B cell (primary cell): ENCODE measurements at regions not wholly inside any gene's neighbourhood (a gene's known extent, or its start where the extent isn't known, plus 50 kb on each side); places are given as distances from the start of the nearest gene placed in this dataset.

ENCODE experiments used
- ATAC-seq: fragments of 200-7000 bp; cut with Tn5 transposase; one replicate; pipeline ENCODE4 v1.10.0; 2021; ENCODE audit warnings: low read depth, mild to moderate bottlenecking, moderate number of reproducible peaks, moderate library complexity
- CTCF ChIA-PET: fragments of 350-600 bp; sonication (Branson Sonifier 250); formaldehyde crosslinking; loops from one replicate; lab custom pipeline; 2021; ENCODE audit warnings: antibody characterized with exemption, inconsistent platforms; lab: Charles Lee
- POLR2A ChIA-PET: fragments of 350-600 bp; sonication (Branson Sonifier 250); formaldehyde crosslinking; loops from one replicate; lab custom pipeline; 2021; ENCODE audit warnings: antibody characterized with exemption; lab: Charles Lee
- DNase-seq: peaks from one replicate; pipeline ENCODE4 v3.0.0; 2013
- H2AFZ ChIP-seq: 2 replicates; pipeline ENCODE4 v1.6.1; 2012; ENCODE audit warnings: mild to moderate bottlenecking, low read depth, low read length; ENCODE audit not compliant: insufficient read depth, poor library complexity, severe bottlenecking
- H3K27ac ChIP-seq, 2 donors: 1 replicate in 1 of 2; 2 replicates in 1 of 2; pipeline ENCODE4 v1.5.1; 2012 to 2013; ENCODE audit warnings: low read length in 2 of 2, mild to moderate bottlenecking in 2 of 2, moderate library complexity in 1 of 2
- H3K27me3 ChIP-seq, 4 experiments: fragments of 200-600 bp in 1 of 4; sonication (generic) in 1 of 4; replicated peaks in 1 of 4; 1 replicate in 2 of 4; 2 replicates in 2 of 4; pipeline versions ENCODE4 v1.6.1 to v1.7.0; 2013 to 2016; ENCODE audit warnings: low read length in 3 of 4, mild to moderate bottlenecking in 2 of 4, mixed read lengths in 1 of 4, moderate library complexity in 1 of 4; ENCODE audit not compliant: insufficient read depth in 4 of 4, control insufficient read depth in 3 of 4; ENCODE audit errors: control extremely low read depth in 1 of 4
- H3K36me3 ChIP-seq, 2 experiments: replicated peaks in 1 of 2; 1 replicate in 1 of 2; 2 replicates in 1 of 2; pipeline versions ENCODE4 v1.6.1 to v1.7.1; 2013; ENCODE audit warnings: low read length in 1 of 2; ENCODE audit not compliant: insufficient read depth in 2 of 2, control insufficient read depth in 1 of 2; ENCODE audit errors: control extremely low read depth in 1 of 2, extremely low read depth in 1 of 2
- H3K4me1 ChIP-seq, 2 donors: fragments of 200-600 bp in 1 of 2; sonication (generic) in 1 of 2; 1 replicate in 1 of 2; 2 replicates in 1 of 2; pipeline versions ENCODE4 v1.5.1 to v1.6.1; 2013 to 2017; ENCODE audit warnings: low read length in 2 of 2; ENCODE audit not compliant: control insufficient read depth in 2 of 2, insufficient read depth in 2 of 2
- H3K4me2 ChIP-seq: replicated peaks from 2 replicates; pipeline ENCODE3; 2012; ENCODE audit warnings: mild to moderate bottlenecking, low read depth, low read length; ENCODE audit not compliant: poor library complexity, severe bottlenecking
- H3K4me3 ChIP-seq, 5 experiments: fragments of 200-600 bp in 1 of 5; sonication (generic) in 1 of 5; 1 replicate in 3 of 5; 2 replicates in 2 of 5; pipeline versions ENCODE4 v1.5.1 to v1.7.0; 2011 to 2016; ENCODE audit warnings: low read length in 4 of 5, mild to moderate bottlenecking in 4 of 5, low read depth in 2 of 5, control low read depth in 1 of 5, moderate library complexity in 1 of 5; ENCODE audit not compliant: insufficient read depth in 1 of 5; ENCODE audit errors: control extremely low read depth in 1 of 5, extremely low read depth in 1 of 5
- H3K79me2 ChIP-seq: fragments of 200-600 bp; sonication (generic); one replicate; pipeline ENCODE4 v1.6.0; 2016; ENCODE audit warnings: low read length; ENCODE audit not compliant: control insufficient read depth, insufficient read depth
- H3K9ac ChIP-seq: fragments of 200-600 bp; sonication (generic); 2 replicates; pipeline ENCODE4 v1.6.1; 2017; ENCODE audit warnings: mild to moderate bottlenecking, low read length, moderate library complexity
- H3K9me3 ChIP-seq, 3 donors: one replicate each; pipeline versions ENCODE4 v1.6.1 to v1.7.1; 2013; ENCODE audit warnings: low read length in 2 of 3; ENCODE audit not compliant: control insufficient read depth in 2 of 3, insufficient read depth in 1 of 3; ENCODE audit errors: control extremely low read depth in 1 of 3
- H4K20me1 ChIP-seq: 2 replicates; pipeline ENCODE4 v1.6.0; 2012; ENCODE audit warnings: mild to moderate bottlenecking, low read length; ENCODE audit not compliant: insufficient read depth, control insufficient read depth, poor library complexity, severe bottlenecking
- H3K27ac Mint-ChIP-seq: one replicate; pipeline ENCODE4 v1.8.0; 2021; ENCODE audit warnings: mixed read lengths
- H3K27me3 Mint-ChIP-seq: one replicate; pipeline ENCODE4 v1.8.0; 2021; ENCODE audit warnings: mixed read lengths
- H3K4me1 Mint-ChIP-seq: one replicate; pipeline ENCODE4 v1.8.0; 2021; ENCODE audit warnings: mixed read lengths
- H3K4me3 Mint-ChIP-seq: one replicate; pipeline ENCODE4 v1.8.0; 2021; ENCODE audit warnings: mixed read lengths
- H3K9me3 Mint-ChIP-seq: one replicate; pipeline ENCODE4 v1.8.0; 2022; ENCODE audit warnings: mixed read lengths; ENCODE audit not compliant: insufficient read depth
- CTCF ChIP-seq: fragments of 200-600 bp; IDR thresholded peaks from one replicate; pipeline ENCODE4 v1.8.0; 2022; ENCODE audit warnings: antibody characterized with exemption, mild to moderate bottlenecking
- EZH2 ChIP-seq: IDR thresholded peaks from 2 replicates; pipeline ENCODE4 v1.6.1; 2012; ENCODE audit warnings: borderline replicate concordance, low read depth, mild to moderate bottlenecking, moderate library complexity, low read length; ENCODE audit not compliant: insufficient read depth, poor library complexity, severe bottlenecking
- WGBS: methylation state at CpG from one replicate; pipeline ENCODE4 v1.1.5; 2013; ENCODE audit warnings: missing lambda C conversion rate; ENCODE audit not compliant: insufficient coverage; 5-methylcytosine and 5-hydroxymethylcytosine counted together
- intact Hi-C: fragments of 100-400 bp; cut with micrococcal nuclease; formaldehyde crosslinking; loops from one replicate; pipeline ENCODE4 v1.10.0; 2022

- Mint-ChIP-seq H3K4me1 (no peaks in the 10 kb centered on the region), H3K27me3 (no peaks in the 10 kb centered on the region), H3K27ac (no peak overlapping the region), H3K4me3 (no peak overlapping the region), H3K9me3 (peaks cover 3% of the 10 kb centered on the region)
- Histone ChIP-seq H3K9ac (no peak overlapping the region), H3K4me1 (no peaks in the 10 kb centered on the region), H3K36me3 (no peaks in the 10 kb centered on the region), H3K79me2 (no peaks in the 10 kb centered on the region), H3K4me2 (no peak overlapping the region), H3K4me3 (no peak overlapping the region), H3K27ac (no peak overlapping the region), H2AFZ (no peak overlapping the region), H4K20me1 (no peaks in the 10 kb centered on the region), H3K27me3 (peaks cover 0 to 4% (median 0%) of the 10 kb centered on the region in 4 experiments), H3K9me3 (peaks cover 0 to 29% (median 0%) of the 10 kb centered on the region in 3 donors)
- intact Hi-C loops: no loop called here
- ChIA-PET POLR2A (no interaction called here), CTCF (no interaction called here)
- ATAC-seq (no peak), DNase-seq (no peak)
- 54% methylated on average over 102 of the region's 123 CpGs for WGBS
- no peak for TF ChIP-seq CTCF
- no peak for TF ChIP-seq EZH2
Measured at GRCh38 chr17:26774291-26775218, 519.4 kb upstream of the WSB1 start.

- Mint-ChIP-seq H3K4me3 (no peak overlapping the region), H3K4me1 (no peaks in the 10 kb centered on the region), H3K27me3 (no peaks in the 10 kb centered on the region), H3K9me3 (peaks cover 3% of the 10 kb centered on the region), H3K27ac (no peak overlapping the region)
- Histone ChIP-seq H3K79me2 (no peaks in the 10 kb centered on the region), H3K4me3 (no peak overlapping the region), H3K4me2 (no peak overlapping the region), H3K27me3 (peaks cover 0 to 4% (median 0%) of the 10 kb centered on the region in 4 experiments), H3K27ac (no peak overlapping the region), H3K9ac (no peak overlapping the region), H2AFZ (no peak overlapping the region), H4K20me1 (no peaks in the 10 kb centered on the region), H3K36me3 (no peaks in the 10 kb centered on the region), H3K9me3 (peaks cover 0 to 37% (median 0%) of the 10 kb centered on the region in 3 donors), H3K4me1 (no peaks in the 10 kb centered on the region)
- DNase-seq (no peak), ATAC-seq (no peak)
- TF ChIP-seq CTCF: no peak
- no peak for TF ChIP-seq EZH2
- intact Hi-C loops: no loop called here
- CTCF ChIA-PET: no interaction called here
- WGBS: 60% methylated on average over 71 of the region's 83 CpGs
- POLR2A ChIA-PET: no interaction called here
Measured at GRCh38 chr17:26775219-26775822, 518.6 kb upstream of the WSB1 start.
